Upper lobe of right lung (tissue), 1 donor: ENCODE measurements at regions not wholly inside any gene's neighbourhood (a gene's known extent, or its start where the extent isn't known, plus 50 kb on each side); places are given as distances from the start of the nearest gene placed in this dataset.

Experiments
- ATAC-seq: fragments of 200-7000 bp; cut with Tn5 transposase; one replicate; pipeline ENCODE4 v1.9.1; 2020; ENCODE audit warnings: mild to moderate bottlenecking, moderate library complexity
- DNase-seq: peaks from one replicate; pipeline ENCODE4 v3.0.0-alpha.2; 2020
- H3K27ac ChIP-seq: fragments of 200-600 bp; one replicate; pipeline ENCODE4 v1.8.0; 2022
- H3K27me3 ChIP-seq: fragments of 200-600 bp; one replicate; pipeline ENCODE4 v1.8.0; 2022; ENCODE audit warnings: mild to moderate bottlenecking
- H3K36me3 ChIP-seq: fragments of 200-600 bp; one replicate; pipeline ENCODE4 v1.8.0; 2022
- H3K4me1 ChIP-seq: fragments of 200-600 bp; one replicate; pipeline ENCODE4 v1.8.0; 2022
- H3K4me3 ChIP-seq: fragments of 200-600 bp; one replicate; pipeline ENCODE4 v1.8.0; 2022; ENCODE audit warnings: mild to moderate bottlenecking
- H3K9me3 ChIP-seq: fragments of 200-600 bp; one replicate; pipeline ENCODE4 v1.8.0; 2022
- intact Hi-C: fragments of 100-400 bp; cut with DNase I; formaldehyde crosslinking; loops from one replicate; pipeline ENCODE4 v1.11.0; 2022
- TF ChIP-seq, protein P1 (sequence below): fragments of 200-600 bp; IDR thresholded peaks from one replicate; pipeline ENCODE4 v1.8.0; 2022; ENCODE audit warnings: antibody characterized with exemption
- donor health status: DM: no; HTN: yes; CAD: no; lungs with severe emphysema.

DNA sequence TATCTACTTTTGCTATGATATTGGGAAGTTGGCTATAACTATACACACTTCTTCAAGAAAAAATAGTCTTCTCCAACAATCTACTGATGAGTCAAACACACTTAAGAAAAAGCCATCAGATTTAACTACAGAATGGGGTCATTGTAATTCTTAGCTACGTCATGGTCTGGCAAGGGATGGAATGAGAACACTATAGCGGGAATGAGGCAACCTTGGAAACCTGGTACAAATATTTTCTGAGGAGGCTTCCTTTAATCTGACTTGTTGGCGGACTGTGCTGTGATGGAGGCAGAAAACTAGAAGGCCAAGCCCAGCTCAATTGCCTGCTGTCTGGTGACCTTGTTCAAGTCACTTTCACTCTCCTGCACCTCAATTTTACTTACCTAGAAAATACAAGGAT is 586.8 kb upstream of the JAG1 start:
- Histone ChIP-seq H3K27ac (no peak overlapping the region), H3K36me3 (no peaks in the 10 kb centered on the region), H3K27me3 (no peaks in the 10 kb centered on the region), H3K4me1 (no peaks in the 10 kb centered on the region), H3K4me3 (no peak overlapping the region), H3K9me3 (no peaks in the 10 kb centered on the region)
- DNase-seq (no peak), ATAC-seq (no peak)
- intact Hi-C loops: no loop called here
- TF ChIP-seq, protein P1, sequence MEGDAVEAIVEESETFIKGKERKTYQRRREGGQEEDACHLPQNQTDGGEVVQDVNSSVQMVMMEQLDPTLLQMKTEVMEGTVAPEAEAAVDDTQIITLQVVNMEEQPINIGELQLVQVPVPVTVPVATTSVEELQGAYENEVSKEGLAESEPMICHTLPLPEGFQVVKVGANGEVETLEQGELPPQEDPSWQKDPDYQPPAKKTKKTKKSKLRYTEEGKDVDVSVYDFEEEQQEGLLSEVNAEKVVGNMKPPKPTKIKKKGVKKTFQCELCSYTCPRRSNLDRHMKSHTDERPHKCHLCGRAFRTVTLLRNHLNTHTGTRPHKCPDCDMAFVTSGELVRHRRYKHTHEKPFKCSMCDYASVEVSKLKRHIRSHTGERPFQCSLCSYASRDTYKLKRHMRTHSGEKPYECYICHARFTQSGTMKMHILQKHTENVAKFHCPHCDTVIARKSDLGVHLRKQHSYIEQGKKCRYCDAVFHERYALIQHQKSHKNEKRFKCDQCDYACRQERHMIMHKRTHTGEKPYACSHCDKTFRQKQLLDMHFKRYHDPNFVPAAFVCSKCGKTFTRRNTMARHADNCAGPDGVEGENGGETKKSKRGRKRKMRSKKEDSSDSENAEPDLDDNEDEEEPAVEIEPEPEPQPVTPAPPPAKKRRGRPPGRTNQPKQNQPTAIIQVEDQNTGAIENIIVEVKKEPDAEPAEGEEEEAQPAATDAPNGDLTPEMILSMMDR: no peak

DNA sequence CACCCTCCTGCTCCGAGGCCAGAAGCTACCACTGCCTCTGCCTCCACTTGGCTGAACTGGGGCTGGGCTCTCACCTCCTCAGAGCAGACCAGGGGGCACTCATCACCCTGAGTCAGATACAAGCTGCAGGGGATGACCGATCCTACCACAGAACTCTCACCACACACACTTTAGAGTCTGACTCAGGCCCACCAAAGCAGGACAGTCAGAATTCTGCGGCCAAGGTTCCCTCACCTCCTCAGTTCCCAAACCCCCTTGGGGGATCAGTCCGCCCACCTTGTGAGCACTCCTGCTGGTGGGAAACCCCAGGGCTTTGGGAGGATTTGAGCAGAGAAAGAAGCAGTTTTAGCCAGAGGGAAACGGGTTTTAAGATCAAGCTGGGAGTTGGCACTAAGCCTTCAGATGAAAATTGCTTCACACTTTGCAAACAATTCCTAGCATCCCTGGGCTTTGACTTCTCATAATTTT is 587.8 kb upstream of the JAG1 start:
- Histone ChIP-seq H3K4me1 (no peaks in the 10 kb centered on the region), H3K36me3 (no peaks in the 10 kb centered on the region), H3K9me3 (no peaks in the 10 kb centered on the region), H3K4me3 (no peak overlapping the region), H3K27ac (no peak overlapping the region), H3K27me3 (no peaks in the 10 kb centered on the region)
- no peak for ATAC-seq
- intact Hi-C loops: no loop called here
- DNase-seq: no peak
- TF ChIP-seq, protein P1: no peak

DNA sequence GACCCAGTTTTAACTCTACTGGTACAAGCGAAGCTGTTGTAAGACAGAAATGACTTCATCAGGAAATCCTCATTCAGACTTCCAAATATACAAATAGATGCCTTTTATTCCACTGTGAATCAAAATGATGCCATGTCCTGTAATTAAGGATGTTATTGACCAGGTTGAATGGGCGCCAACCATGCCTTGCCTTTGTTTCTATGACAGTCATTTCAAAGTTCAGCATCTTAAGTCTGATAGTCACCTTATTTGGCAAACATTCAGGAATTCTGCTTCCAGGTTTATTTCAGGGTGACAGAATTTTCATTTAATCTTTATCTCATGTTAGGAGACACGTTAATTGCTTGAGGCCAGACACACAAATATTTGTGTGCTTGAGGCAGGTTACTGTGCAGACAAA is 592.8 kb upstream of the JAG1 start:
- no peak for ATAC-seq
- Histone ChIP-seq H3K27ac (no peak overlapping the region), H3K27me3 (no peaks in the 10 kb centered on the region), H3K36me3 (no peaks in the 10 kb centered on the region), H3K4me1 (peaks cover 6% of the 10 kb centered on the region), H3K4me3 (no peak overlapping the region), H3K9me3 (no peaks in the 10 kb centered on the region)
- TF ChIP-seq, protein P1: no peak
- intact Hi-C loops: no loop called here
- DNase-seq: no peak

DNA sequence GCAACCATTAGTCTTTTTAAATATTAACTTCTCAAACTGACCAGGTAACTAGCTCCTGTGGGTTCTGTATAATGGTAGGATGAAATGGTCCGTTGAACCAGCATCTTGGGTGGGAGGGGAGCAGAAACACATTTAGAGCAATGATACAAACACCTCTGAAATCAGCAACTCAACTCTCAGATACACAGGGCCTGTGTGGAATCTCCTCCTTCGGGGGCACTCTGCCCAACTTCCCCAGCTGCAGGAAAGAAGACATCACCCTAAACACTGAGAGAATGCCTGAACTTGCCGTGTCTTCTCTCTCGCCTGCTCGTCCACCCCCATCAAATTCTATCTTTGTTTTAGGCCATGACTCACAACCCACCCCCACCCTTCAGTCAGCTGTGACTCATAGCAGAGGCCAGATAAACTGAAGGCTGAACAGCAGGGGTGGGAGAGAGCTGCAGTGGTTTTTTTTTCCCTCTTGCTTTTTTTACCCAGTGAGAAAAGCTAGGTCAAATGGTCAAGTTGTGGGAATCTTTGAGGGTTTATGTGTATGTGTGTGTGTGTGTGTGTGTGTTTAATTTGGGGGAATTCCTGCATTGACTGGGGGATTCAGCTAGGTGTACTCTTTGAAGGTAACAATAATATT is 593.4 kb upstream of the JAG1 start:
- H3K9me3 ChIP-seq: no peaks in the 10 kb centered on the region
- ATAC-seq (peak; percentile 68), DNase-seq (no peak)
- no peaks in the 10 kb centered on the region for H3K27me3 ChIP-seq
- intact Hi-C loops: no loop called here
- TF ChIP-seq, protein P1: no peak
- no peak overlapping the region for H3K4me3 ChIP-seq
- H3K27ac ChIP-seq: no peak overlapping the region
- H3K4me1 ChIP-seq: peaks cover 6% of the 10 kb centered on the region
- H3K36me3 ChIP-seq: no peaks in the 10 kb centered on the region

DNA sequence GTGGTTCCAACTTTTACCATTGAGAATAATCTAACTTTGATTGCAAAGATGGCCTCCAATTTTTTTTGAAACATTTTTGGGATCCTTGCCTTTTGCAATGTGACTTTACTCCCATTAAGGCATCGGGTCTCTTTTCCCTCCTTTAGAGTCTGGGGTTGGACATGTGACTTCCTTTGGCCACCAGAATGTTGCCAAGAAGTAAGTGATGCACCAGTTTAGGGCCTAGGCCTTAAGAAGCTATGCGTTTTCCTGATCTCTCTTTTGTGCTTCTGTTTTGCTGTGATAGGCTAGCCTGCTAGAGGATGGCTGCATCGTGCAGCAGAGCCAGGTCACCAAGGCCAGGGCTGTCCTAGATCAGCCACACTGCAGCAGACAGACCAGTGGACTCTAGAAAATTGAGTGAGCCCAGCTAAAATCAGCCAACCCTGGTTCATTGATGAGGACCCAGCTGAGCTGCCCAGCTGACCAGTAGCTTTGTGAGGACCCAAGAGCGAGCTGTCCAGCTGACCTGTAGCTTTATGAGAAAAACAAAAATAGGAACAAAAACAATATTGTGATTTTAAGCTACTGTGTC is 594.0 kb upstream of the JAG1 start:
- Histone ChIP-seq H3K36me3 (no peaks in the 10 kb centered on the region), H3K9me3 (no peaks in the 10 kb centered on the region), H3K27ac (no peak overlapping the region), H3K4me3 (no peak overlapping the region), H3K4me1 (peaks cover 6% of the 10 kb centered on the region), H3K27me3 (no peaks in the 10 kb centered on the region)
- ATAC-seq (no peak), DNase-seq (no peak)
- TF ChIP-seq, protein P1: no peak
- intact Hi-C loops: no loop called here
